Activated CD4-positive, alpha-beta memory T cell treated with anti-CD3 and anti-CD28 coated beads for 36 hours (primary cell): ENCODE measurements at regions not wholly inside any gene's neighbourhood (a gene's known extent, or its start where the extent isn't known, plus 50 kb on each side); places are given as distances from the start of the nearest gene placed in this dataset.
"Not testable (repeated sequence)": the region's sequence is repeated elsewhere in the genome, so short reads cannot be mapped to it uniquely, and the experiment has no call there.

Experiments
- CTCF ChIA-PET: fragments of 350-600 bp; sonication (Branson Sonifier 250); formaldehyde crosslinking; loops from one replicate; lab custom pipeline; 2021; ENCODE audit warnings: antibody characterized with exemption, inconsistent platforms; lab: Charles Lee
- POLR2A ChIA-PET: fragments of 350-600 bp; sonication (Branson Sonifier 250); formaldehyde crosslinking; loops from one replicate; lab custom pipeline; 2021; ENCODE audit warnings: antibody characterized with exemption; lab: Charles Lee
- DNase-seq: peaks from one replicate; pipeline ENCODE4 v3.0.0-alpha.2; 2020
- H3K27ac Mint-ChIP-seq: one replicate; pipeline ENCODE4 v1.8.0; 2021; ENCODE audit warnings: mixed read lengths
- H3K27me3 Mint-ChIP-seq: one replicate; pipeline ENCODE4 v1.8.0; 2021; ENCODE audit warnings: mixed read lengths
- H3K36me3 Mint-ChIP-seq: one replicate; pipeline ENCODE4 v1.8.0; 2021; ENCODE audit warnings: mixed read lengths
- H3K4me1 Mint-ChIP-seq: one replicate; pipeline ENCODE4 v1.8.0; 2021; ENCODE audit warnings: low read depth, mixed read lengths
- H3K4me3 Mint-ChIP-seq: one replicate; pipeline ENCODE4 v1.8.0; 2021; ENCODE audit warnings: mild to moderate bottlenecking, mixed read lengths
- H3K9me3 Mint-ChIP-seq: one replicate; pipeline ENCODE4 v1.8.0; 2021; ENCODE audit warnings: mixed read lengths
- intact Hi-C: fragments of 100-400 bp; cut with micrococcal nuclease; formaldehyde crosslinking; loops from one replicate; pipeline ENCODE4 v1.15.1; 2023

DNA sequence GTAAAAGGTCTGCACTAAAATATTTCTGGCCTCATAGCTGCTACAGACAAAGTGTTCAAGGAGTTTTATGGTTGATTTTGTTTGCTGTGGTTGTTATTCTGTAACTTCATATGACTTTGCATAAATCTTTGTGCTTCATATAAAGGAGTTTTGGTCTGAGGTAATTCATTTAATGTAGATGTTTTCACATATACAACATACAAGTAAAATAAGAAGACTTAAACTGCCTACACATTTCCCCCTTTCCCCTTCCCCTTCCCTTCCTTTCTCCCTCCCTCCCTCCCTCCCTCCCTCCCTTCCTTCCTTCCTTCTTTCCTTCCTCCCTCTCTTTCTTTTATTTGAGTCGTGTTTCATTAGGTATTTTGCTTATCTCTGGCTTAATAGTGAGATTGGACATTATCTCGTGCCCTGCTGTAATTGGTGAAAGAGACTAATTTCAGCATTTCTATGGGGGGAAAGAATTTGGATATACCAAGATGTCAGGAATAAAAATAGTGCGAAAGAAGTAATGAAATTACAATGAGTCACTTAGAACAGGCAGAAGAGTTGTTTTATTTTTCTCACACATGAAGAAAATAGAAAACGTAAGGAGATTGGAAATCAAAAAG, 144.9 kb upstream of the MAD2L1 start:
- intact Hi-C loops: no loop called here
- no peak for DNase-seq
- H3K27ac Mint-ChIP-seq: no peak overlapping the region
- no peaks in the 10 kb centered on the region for H3K4me1 Mint-ChIP-seq
- ChIA-PET POLR2A (no interaction called here), CTCF (no interaction called here)
- H3K27me3 Mint-ChIP-seq: no peaks in the 10 kb centered on the region
- H3K36me3 Mint-ChIP-seq: no peaks in the 10 kb centered on the region
- H3K9me3 Mint-ChIP-seq: no peaks in the 10 kb centered on the region
- H3K4me3 Mint-ChIP-seq: no peak overlapping the region

DNA sequence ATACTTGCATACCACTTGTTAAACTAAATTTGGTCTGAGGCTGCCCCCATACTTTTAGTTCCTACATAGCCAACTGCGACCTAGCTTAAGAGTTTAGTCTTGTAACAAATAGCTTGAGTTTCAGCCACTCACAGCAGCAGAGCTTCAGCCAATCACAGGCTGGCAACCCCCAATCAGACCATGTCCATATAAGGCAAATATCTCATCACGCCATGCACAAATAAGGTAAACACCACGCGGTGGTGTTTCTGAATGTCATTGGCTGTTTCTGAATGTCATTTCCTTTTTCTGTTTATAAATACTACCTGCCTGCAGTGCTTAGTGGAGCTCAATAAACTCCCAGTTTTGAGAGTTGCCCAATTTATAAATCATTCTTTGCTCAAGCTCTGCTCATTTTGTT, 143.1 kb upstream of the MAD2L1 start:
- no peaks in the 10 kb centered on the region for H3K36me3 Mint-ChIP-seq
- no peak overlapping the region for H3K27ac Mint-ChIP-seq
- no peak overlapping the region for H3K4me3 Mint-ChIP-seq
- intact Hi-C loops: no loop called here
- ChIA-PET CTCF (no interaction called here), POLR2A (no interaction called here)
- no peaks in the 10 kb centered on the region for H3K4me1 Mint-ChIP-seq
- DNase-seq: no peak
- no peaks in the 10 kb centered on the region for H3K27me3 Mint-ChIP-seq
- no peaks in the 10 kb centered on the region for H3K9me3 Mint-ChIP-seq

DNA sequence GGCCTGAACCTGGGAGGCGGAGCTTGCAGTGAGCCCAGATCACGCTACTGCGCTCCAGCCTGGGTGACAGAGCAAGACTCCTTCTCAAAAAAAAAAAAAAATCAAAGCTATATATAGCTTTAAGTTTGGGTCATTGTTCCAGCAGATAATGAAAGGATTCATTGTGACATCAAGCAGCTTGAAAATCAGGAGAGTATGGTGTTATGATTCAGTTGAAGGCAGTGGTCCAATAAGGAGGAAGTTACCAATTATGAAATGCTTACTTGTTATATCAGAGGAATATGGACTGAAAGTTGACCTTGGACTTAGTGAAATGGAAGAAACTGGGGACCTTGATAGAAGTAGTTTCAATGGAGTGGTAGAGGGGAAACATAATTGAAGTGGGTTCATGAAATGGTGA, 140.4 kb upstream of the MAD2L1 start:
- CTCF ChIA-PET: no interaction called here
- intact Hi-C loops: no loop called here

DNA sequence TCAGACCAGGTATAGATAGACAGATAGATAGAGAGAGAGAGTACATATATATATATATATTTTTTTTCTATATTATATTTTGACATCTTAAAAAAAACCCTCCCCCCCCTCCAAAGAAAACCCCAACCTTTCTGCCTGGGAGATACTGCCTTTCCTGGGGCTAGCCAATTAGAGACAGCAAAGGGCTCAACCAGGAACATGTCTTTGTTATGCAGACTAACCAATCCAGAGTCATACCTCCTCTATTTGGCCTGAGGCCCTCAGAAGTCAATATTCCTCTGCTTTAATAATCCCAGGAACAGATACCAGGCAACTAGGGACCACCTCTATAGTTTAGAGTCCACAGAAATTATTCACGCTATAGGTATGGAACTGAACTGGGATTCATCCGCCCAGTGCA, 135.6 kb upstream of the MAD2L1 start:
- H3K27me3 Mint-ChIP-seq: peaks cover 2% of the 10 kb centered on the region
- POLR2A ChIA-PET: no interaction called here
- H3K4me1 Mint-ChIP-seq: no peaks in the 10 kb centered on the region
- intact Hi-C loops: no loop called here
- no peaks in the 10 kb centered on the region for H3K36me3 Mint-ChIP-seq
- CTCF ChIA-PET: no interaction called here
- H3K9me3 Mint-ChIP-seq: no peaks in the 10 kb centered on the region
- DNase-seq: no peak
- no peak overlapping the region for H3K27ac Mint-ChIP-seq
- no peak overlapping the region for H3K4me3 Mint-ChIP-seq

More for the DNA sequence above, 140.4 kb upstream of the MAD2L1 start:
- no peak overlapping the region for H3K4me3 Mint-ChIP-seq
- H3K4me1 Mint-ChIP-seq: no peaks in the 10 kb centered on the region
- DNase-seq: no peak
- POLR2A ChIA-PET: no interaction called here
- no peaks in the 10 kb centered on the region for H3K9me3 Mint-ChIP-seq
- H3K27ac Mint-ChIP-seq: no peak overlapping the region
- H3K27me3 Mint-ChIP-seq: no peaks in the 10 kb centered on the region
- H3K36me3 Mint-ChIP-seq: no peaks in the 10 kb centered on the region

DNA sequence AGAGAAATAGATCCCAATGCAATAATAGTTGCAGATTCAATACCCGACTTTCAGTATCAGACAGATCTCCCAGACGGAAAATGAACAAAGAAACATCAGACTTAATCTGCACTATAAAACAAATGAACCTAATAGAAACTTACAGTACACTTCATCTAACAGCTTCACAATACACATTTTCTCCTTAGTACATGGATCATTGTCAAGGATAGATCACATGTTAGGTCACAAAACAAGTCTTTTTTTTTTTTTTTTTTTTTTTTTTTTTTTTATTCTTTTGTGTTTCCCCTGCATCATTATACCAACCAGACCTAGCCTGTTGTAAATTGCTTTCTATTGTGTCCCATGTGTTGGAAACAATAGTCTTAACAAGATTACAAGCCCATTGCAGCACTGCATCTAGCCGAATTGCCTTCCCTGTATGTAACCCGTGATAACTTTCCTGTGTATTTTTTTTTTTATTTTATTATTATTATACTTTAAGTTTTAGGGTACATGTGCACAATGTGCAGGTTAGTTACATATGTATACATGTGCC, 134.0 kb upstream of the MAD2L1 start:
- H3K9me3 Mint-ChIP-seq, H3K27ac Mint-ChIP-seq, intact Hi-C loops, H3K4me1 Mint-ChIP-seq, POLR2A ChIA-PET, H3K4me3 Mint-ChIP-seq, DNase-seq, H3K27me3 Mint-ChIP-seq, H3K36me3 Mint-ChIP-seq, CTCF ChIA-PET: not testable (repeated sequence)

DNA sequence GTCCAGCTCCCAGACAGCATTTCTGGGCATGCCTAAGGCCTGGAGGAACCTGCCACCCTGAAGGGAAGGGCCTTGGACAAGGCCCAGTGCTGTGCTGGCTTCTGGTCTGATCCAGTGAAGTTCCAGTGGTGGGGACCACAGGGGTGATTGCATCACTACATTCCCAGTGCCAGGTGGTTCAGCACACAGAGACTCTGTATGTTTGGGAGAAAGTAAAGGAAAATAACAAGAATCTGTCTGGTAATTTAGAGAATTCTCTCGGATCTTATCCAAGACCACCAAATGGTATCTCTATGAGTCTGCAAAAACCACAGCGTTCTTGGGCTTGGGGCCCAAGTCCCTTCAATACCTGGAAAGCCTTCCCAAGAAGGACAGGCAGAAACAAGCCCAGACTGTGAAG, 131.8 kb upstream of the MAD2L1 start:
- H3K9me3 Mint-ChIP-seq: no peaks in the 10 kb centered on the region
- intact Hi-C loops: no loop called here
- H3K27me3 Mint-ChIP-seq: peaks cover 2% of the 10 kb centered on the region
- POLR2A ChIA-PET: no interaction called here
- H3K4me3 Mint-ChIP-seq: no peak overlapping the region
- H3K4me1 Mint-ChIP-seq: no peaks in the 10 kb centered on the region
- no peak overlapping the region for H3K27ac Mint-ChIP-seq
- no peak for DNase-seq
- no peaks in the 10 kb centered on the region for H3K36me3 Mint-ChIP-seq
- CTCF ChIA-PET: no interaction called here

DNA sequence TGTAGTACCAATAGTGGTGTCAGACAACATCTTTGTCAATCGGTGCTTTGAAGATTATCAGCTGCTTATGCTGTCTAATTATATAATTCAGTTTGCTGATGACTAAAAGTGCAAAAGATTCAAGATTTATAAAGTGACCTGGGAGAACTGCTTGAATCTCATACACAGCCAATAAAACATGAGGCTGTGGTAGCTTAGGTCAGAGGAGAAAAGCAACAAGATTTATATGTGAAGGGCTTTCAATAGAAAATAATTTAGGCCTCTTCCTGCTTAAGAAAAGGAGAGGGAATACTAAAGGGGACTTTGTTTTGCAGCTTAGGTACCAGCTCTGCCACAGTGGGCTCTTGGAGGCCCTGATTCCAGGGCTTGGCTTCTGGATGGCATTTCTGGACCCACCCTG, 111.0 kb upstream of the MAD2L1 start:
- intact Hi-C loops: no loop called here
- no peaks in the 10 kb centered on the region for H3K36me3 Mint-ChIP-seq

DNA sequence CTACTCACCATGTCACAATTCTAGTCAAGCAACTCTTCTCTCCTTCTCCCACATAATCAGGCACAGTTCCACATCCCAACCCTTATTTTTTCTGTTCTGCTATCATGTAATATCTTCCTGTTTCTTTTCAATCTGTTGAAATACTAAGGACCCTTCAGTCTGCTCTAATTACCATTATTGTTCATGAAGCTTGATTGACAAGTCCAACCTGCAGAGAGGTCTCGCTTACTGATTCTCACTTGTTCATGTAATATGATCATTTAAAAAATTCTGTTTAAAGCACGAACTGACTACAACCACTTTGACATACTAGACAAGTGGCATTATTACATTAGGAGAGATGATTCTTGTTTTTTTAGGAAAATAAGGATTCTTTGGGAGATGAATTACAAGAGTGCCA, 108.6 kb upstream of the MAD2L1 start:
- H3K36me3 Mint-ChIP-seq: no peaks in the 10 kb centered on the region
- no peak overlapping the region for H3K27ac Mint-ChIP-seq
- H3K9me3 Mint-ChIP-seq: peaks cover 2% of the 10 kb centered on the region
- no peak for DNase-seq
- H3K4me3 Mint-ChIP-seq: no peak overlapping the region
- ChIA-PET POLR2A (no interaction called here), CTCF (no interaction called here)
- peaks cover 13% of the 10 kb centered on the region for H3K27me3 Mint-ChIP-seq
- no peaks in the 10 kb centered on the region for H3K4me1 Mint-ChIP-seq
- intact Hi-C loops: no loop called here

More for the DNA sequence above, 111.0 kb upstream of the MAD2L1 start:
- CTCF ChIA-PET: no interaction called here
- POLR2A ChIA-PET: no interaction called here
- H3K27me3 Mint-ChIP-seq: peaks cover 13% of the 10 kb centered on the region
- H3K9me3 Mint-ChIP-seq: peaks cover 2% of the 10 kb centered on the region
- H3K4me1 Mint-ChIP-seq: no peaks in the 10 kb centered on the region
- no peak for DNase-seq
- H3K4me3 Mint-ChIP-seq: no peak overlapping the region
- no peak overlapping the region for H3K27ac Mint-ChIP-seq

DNA sequence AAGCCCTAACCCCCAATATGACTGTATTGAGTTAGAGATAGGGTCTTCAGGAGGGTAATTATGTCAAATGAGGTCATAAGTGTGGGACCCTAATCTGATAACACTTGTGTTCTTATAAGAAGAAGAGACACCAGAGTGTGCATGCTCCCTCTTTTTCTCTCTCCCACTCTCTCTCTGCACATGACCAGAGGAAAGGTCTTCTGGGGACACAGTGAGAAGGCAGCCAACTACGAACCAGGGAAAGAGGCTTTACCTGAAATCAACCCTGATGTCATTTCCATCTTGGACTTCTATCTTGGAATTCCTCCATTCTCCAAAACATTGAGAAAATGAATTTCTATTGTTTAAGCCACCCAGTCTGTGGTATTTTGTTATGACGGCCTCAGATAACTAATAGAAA, 97.2 kb upstream of the MAD2L1 start:
- no peak for DNase-seq
- H3K4me3 Mint-ChIP-seq: no peak overlapping the region
- intact Hi-C loops: no loop called here

DNA sequence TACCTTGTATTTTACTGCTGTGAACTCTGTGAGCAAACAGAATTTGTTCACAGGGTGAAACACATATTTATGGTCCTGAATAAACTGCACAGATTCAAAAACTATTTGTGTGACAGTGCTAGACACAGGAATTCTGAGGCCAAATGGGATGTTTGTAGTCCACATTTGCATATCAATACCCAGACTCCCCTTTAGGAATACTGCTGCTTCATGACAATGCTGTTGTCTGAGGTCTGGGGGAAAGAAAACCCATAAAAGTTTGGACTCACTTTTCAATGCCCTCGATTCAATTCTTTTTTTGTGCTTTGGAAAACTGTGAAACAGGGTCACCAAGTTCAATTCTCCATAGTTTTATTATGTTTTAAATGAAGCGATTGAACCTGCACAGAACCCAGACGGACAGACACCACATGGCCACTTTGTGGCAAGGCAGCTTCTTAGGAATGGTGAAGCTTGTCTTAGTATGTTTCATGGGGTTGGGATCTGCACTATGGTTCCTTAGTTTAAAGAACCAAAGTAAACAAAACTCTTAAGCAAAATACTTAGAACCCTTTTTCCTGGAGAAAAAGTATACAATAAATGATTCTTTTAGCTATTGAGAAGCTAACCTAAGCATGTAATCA, 92.3 kb upstream of the MAD2L1 start:
- DNase-seq: no peak
- H3K27ac Mint-ChIP-seq: no peak overlapping the region
- H3K4me1 Mint-ChIP-seq: no peaks in the 10 kb centered on the region
- no peak overlapping the region for H3K4me3 Mint-ChIP-seq
- intact Hi-C loops: loop anchor here (5.0 to 10.0 kb wide), 4 partner anchors 816 to 1578 kb away; no protein-coding TSS in a partner anchor
- ChIA-PET CTCF (no interaction called here), POLR2A (no interaction called here)
- no peaks in the 10 kb centered on the region for H3K9me3 Mint-ChIP-seq
- H3K27me3 Mint-ChIP-seq: no peaks in the 10 kb centered on the region
- no peaks in the 10 kb centered on the region for H3K36me3 Mint-ChIP-seq

More for the DNA sequence above, 97.2 kb upstream of the MAD2L1 start:
- Mint-ChIP-seq H3K36me3 (no peaks in the 10 kb centered on the region), H3K27ac (no peak overlapping the region), H3K4me1 (no peaks in the 10 kb centered on the region), H3K27me3 (peaks cover 1% of the 10 kb centered on the region), H3K9me3 (no peaks in the 10 kb centered on the region)
- ChIA-PET CTCF (interaction anchor here (0.8 kb wide), 1 partner anchor 9 kb away, joined by 3 read pairs; no protein-coding TSS in a partner anchor), POLR2A (no interaction called here)

DNA sequence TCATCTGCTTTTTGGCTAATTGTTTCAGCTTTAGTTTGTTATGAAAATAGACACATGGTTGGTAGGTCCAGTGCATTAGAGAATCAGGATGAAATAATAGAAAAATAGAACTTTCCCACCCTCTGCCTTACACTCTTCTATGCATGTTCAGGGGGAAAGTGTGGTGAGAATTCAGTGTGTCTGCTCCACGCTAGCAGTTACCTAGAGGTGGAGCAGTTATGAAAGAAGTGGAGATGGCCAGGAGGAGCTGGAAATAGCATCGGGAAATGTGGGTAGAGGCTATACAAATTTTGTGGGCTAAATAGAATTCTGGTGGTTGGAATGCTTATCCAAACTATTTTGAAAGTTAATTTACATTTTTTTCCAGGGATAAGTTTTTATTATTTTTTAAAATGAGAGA, 91.4 kb upstream of the MAD2L1 start:
- DNase-seq: no peak
- intact Hi-C loops: loop anchor here (5.0 to 10.0 kb wide), 4 partner anchors 817 to 1579 kb away; no protein-coding TSS in a partner anchor
- H3K36me3 Mint-ChIP-seq: no peaks in the 10 kb centered on the region
- ChIA-PET CTCF (no interaction called here), POLR2A (no interaction called here)
- H3K27me3 Mint-ChIP-seq: no peaks in the 10 kb centered on the region
- no peaks in the 10 kb centered on the region for H3K4me1 Mint-ChIP-seq
- H3K9me3 Mint-ChIP-seq: no peaks in the 10 kb centered on the region
- H3K4me3 Mint-ChIP-seq: no peak overlapping the region
- H3K27ac Mint-ChIP-seq: no peak overlapping the region

DNA sequence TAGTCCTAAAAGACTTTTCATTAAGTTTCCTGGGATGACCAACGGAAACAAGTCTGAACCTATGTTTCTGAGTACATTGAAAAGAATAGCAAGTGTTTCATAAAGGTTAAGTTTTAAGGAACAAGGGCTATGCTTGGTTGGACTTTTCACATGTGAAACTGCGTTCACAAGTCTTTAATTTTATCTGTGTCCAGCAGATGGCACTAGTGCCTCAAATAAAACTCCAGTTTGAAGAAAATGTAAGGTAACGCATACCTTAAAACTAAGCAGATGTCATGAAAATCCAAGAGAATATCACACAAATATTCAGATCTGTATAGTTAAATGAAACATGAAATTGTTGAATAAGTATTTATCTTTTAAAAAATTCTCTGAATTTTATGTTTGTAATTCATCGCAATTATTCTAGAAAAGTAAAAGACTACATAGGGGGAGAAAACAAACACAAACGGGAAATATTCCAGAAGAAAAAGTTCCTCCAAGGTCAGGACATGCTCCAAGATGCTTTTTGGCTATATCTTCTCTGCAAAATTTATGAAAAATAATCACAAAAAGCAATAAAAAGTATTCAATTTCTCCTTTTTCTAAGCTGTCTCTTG, 89.6 kb upstream of the MAD2L1 start:
- Mint-ChIP-seq H3K27ac (no peak overlapping the region), H3K4me3 (no peak overlapping the region), H3K4me1 (no peaks in the 10 kb centered on the region), H3K9me3 (no peaks in the 10 kb centered on the region), H3K27me3 (no peaks in the 10 kb centered on the region), H3K36me3 (no peaks in the 10 kb centered on the region)
- DNase-seq: no peak
- intact Hi-C loops: loop anchor here (1.0 to 10.0 kb wide), 6 partner anchors 85 to 1581 kb away; no protein-coding TSS in a partner anchor
- POLR2A ChIA-PET: interaction anchor here (0.6 kb wide), 1 partner anchor 968 kb away, joined by 3 read pairs; no protein-coding TSS in a partner anchor
- CTCF ChIA-PET: interaction anchor here (0.6 to 1.9 kb wide), 7 partner anchors 10 to 1152 kb away, joined by 3 to 12 read pairs (median 4); no protein-coding TSS in a partner anchor
